SK-N-SH treated with all-trans-retinoic acid at 6 μM for 48 hours (cell line): ENCODE measurements at regions not wholly inside any gene's neighbourhood (a gene's known extent, or its start where the extent isn't known, plus 50 kb on each side); places are given as distances from the start of the nearest gene placed in this dataset.

Experiments
- BACH2 ChIP-seq: fragments of 250-450 bp; sonication (Bioruptor Pico); IDR thresholded peaks from 2 replicates; pipeline ENCODE4 v1.9.0; 2021; ENCODE audit warnings: mild to moderate bottlenecking, borderline replicate concordance
- GLIS3 ChIP-seq: fragments of 250-450 bp; sonication (Bioruptor Pico); IDR thresholded peaks from 2 replicates; pipeline ENCODE4 v1.5.0; 2020; ENCODE audit warnings: mild to moderate bottlenecking, moderate library complexity
- ZC3H10 ChIP-seq: fragments of 250-450 bp; sonication (Bioruptor Pico); IDR thresholded peaks from 2 replicates; pipeline ENCODE4 v1.5.1; 2021; ENCODE audit warnings: mild to moderate bottlenecking, moderate library complexity
- ZFP3 ChIP-seq: fragments of 250-450 bp; sonication (Bioruptor Pico); IDR thresholded peaks from 2 replicates; pipeline ENCODE4 v1.5.0; 2020; ENCODE audit warnings: mild to moderate bottlenecking, moderate library complexity
- TF ChIP-seq, protein P1 (sequence below): fragments of 250-450 bp; sonication (Bioruptor Pico); IDR thresholded peaks from 2 replicates; pipeline ENCODE4 v1.8.0; 2020; ENCODE audit warnings: mild to moderate bottlenecking, moderate library complexity, borderline replicate concordance
- TF ChIP-seq, protein P2 (sequence below): fragments of 250-450 bp; sonication (Bioruptor Pico); IDR thresholded peaks from 2 replicates; pipeline ENCODE4 v1.5.1; 2021; ENCODE audit warnings: mild to moderate bottlenecking, moderate library complexity
- TF ChIP-seq, protein P3 (sequence below): fragments of 250-450 bp; sonication (Bioruptor Pico); IDR thresholded peaks from 2 replicates; pipeline ENCODE4 v1.8.0; 2021; ENCODE audit warnings: low read depth, mild to moderate bottlenecking, moderate library complexity, borderline replicate concordance

DNA sequence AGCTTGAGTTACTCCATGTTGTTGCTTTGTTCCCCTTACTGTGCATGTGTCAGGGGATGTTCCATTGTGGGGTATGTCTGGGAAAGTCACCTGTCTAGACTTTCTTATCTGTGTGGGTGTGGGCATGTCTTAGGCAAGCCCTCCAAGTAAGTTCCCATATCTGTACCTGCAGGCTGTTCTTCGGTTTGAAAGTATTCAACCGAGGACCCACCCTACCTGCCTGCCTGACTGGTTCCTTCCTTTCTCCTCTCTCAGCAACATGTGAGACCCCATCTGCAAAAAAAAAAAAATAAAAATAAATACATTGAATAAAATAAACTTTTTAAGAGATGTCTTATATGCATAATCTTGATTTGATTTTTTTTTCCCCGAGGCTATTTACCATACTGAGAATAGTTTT, 622.7 kb downstream of the TDRD15 start:
- TF ChIP-seq, protein P1, sequence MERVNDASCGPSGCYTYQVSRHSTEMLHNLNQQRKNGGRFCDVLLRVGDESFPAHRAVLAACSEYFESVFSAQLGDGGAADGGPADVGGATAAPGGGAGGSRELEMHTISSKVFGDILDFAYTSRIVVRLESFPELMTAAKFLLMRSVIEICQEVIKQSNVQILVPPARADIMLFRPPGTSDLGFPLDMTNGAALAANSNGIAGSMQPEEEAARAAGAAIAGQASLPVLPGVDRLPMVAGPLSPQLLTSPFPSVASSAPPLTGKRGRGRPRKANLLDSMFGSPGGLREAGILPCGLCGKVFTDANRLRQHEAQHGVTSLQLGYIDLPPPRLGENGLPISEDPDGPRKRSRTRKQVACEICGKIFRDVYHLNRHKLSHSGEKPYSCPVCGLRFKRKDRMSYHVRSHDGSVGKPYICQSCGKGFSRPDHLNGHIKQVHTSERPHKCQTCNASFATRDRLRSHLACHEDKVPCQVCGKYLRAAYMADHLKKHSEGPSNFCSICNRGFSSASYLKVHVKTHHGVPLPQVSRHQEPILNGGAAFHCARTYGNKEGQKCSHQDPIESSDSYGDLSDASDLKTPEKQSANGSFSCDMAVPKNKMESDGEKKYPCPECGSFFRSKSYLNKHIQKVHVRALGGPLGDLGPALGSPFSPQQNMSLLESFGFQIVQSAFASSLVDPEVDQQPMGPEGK (CRISPR knock-in tag): no peak
- TF ChIP-seq GLIS3 (CRISPR knock-in tag) (no peak), ZC3H10 (CRISPR knock-in tag) (no peak), ZFP3 (CRISPR knock-in tag) (no peak), BACH2 (no peak)
- TF ChIP-seq, protein P2, sequence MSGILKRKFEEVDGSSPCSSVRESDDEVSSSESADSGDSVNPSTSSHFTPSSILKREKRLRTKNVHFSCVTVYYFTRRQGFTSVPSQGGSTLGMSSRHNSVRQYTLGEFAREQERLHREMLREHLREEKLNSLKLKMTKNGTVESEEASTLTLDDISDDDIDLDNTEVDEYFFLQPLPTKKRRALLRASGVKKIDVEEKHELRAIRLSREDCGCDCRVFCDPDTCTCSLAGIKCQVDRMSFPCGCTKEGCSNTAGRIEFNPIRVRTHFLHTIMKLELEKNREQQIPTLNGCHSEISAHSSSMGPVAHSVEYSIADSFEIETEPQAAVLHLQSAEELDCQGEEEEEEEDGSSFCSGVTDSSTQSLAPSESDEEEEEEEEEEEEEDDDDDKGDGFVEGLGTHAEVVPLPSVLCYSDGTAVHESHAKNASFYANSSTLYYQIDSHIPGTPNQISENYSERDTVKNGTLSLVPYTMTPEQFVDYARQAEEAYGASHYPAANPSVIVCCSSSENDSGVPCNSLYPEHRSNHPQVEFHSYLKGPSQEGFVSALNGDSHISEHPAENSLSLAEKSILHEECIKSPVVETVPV: no peak
- TF ChIP-seq, protein P3, sequence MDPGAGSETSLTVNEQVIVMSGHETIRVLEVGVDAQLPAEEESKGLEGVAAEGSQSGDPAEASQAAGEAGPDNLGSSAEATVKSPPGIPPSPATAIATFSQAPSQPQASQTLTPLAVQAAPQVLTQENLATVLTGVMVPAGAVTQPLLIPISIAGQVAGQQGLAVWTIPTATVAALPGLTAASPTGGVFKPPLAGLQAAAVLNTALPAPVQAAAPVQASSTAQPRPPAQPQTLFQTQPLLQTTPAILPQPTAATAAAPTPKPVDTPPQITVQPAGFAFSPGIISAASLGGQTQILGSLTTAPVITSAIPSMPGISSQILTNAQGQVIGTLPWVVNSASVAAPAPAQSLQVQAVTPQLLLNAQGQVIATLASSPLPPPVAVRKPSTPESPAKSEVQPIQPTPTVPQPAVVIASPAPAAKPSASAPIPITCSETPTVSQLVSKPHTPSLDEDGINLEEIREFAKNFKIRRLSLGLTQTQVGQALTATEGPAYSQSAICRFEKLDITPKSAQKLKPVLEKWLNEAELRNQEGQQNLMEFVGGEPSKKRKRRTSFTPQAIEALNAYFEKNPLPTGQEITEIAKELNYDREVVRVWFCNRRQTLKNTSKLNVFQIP (CRISPR knock-in tag): no peak
